HG03159 (cell line): ENCODE measurements at regions not wholly inside any gene's neighbourhood (a gene's known extent, or its start where the extent isn't known, plus 50 kb on each side); places are given as distances from the start of the nearest gene placed in this dataset.
"Not testable (repeated sequence)": the region's sequence is repeated elsewhere in the genome, so short reads cannot be mapped to it uniquely, and the experiment has no call there.

ENCODE experiments used
- ATAC-seq: cut with Tn5 transposase; IDR thresholded peaks from one replicate; pipeline ENCODE4 v1.9.1; 2021; ENCODE audit warnings: mild to moderate bottlenecking, moderate library complexity; ENCODE audit not compliant: unreplicated experiment

GRCh38 chr5:89320421-89321277 lies 437.7 kb upstream of the MEF2C start:
- ATAC-seq, result no peak

DNA sequence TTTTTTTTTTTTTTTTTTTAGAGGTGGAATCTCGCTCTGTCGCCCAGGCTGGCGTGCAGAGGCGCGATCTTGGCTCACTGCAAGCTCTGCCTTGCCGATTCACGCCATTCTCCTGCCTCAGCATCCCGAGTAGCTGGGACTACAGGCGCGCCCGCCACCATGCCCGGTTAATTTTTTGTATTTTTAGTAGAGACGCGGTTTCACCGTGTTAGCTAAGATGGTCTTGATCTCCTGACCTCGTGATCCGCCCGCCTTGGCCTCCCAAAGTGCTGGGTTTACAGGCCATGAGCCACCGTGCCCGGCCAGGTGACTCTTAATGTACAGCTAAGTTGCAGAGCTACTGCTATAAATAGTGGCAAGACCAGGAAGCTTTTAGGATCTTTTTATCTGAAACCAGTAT lies 434.9 kb upstream of the MEF2C start:
- ATAC-seq, result not testable (repeated sequence)

DNA sequence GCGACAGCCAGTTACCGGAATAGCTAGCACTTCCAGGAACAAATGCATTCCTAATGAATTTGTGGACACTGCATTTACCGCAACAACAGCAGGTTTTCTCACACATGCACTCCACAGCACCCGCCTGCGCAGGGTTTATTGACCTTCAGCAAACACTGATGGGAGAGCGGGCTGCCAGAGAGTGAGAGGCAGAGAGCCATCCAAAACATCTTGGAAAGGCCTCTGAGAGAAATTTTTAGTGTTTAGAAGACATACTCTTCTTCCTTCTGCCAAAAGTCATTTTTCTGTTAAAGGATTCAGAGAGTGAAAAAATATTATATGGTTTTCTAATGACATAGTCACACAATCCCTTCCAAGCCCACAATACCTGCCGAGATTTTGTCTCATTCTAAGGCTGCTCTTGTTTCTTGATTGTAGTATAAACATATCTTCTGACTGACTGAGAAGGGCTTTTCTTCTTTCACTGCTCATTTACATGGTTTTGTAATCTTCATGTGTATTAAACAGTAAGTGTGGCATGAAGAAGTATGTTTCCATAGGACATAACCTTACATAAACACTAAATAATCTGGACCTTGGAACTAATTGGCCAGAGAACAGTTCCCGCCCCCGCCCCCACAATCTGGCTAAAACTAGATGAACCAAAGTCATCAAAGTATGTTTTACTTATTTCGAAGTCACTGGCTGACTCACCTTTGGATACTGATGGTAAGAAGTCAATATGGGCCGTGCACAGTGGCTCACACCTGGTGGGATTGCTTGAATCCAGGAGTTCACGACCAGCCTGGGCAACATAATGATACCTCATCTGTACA lies 432.5 kb upstream of the MEF2C start:
- ATAC-seq, result no peak

- peak; percentile 97 for ATAC-seq
Measured at GRCh38 chr5:89313804-89314588, 431.0 kb upstream of the MEF2C start.

GRCh38 chr5:89313044-89313443 lies 430.1 kb upstream of the MEF2C start:
- no peak for ATAC-seq

- ATAC-seq, result no peak
Measured at GRCh38 chr5:89309268-89309667, 426.3 kb upstream of the MEF2C start.

GRCh38 chr5:89308606-89309040 lies 425.6 kb upstream of the MEF2C start:
- peak; percentile 88 for ATAC-seq

GRCh38 chr5:89307972-89308371 lies 425.0 kb upstream of the MEF2C start:
- no peak for ATAC-seq

- ATAC-seq, result not testable (repeated sequence)
Measured at GRCh38 chr5:89307141-89307540, 424.2 kb upstream of the MEF2C start.

DNA sequence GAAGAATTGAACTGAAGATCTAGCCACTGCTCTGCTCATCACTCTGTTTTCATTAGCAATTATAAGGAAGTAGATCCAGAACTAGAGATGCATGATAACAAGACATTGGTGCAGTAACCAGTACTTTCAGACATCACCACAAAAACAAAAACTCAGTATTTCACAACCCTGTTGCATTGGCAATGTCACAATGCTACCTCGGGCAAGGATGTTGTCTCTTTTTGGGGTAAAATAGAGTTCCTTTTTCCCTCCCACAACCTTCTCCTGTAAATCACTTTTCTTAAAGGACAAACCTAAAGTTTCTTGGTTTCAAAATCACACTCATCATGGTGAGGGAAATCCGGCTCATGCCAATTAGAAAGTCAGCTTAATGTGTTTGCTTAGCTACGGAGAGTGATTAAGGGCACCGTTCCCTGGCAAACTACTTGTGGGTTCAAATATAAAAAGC lies 420.1 kb upstream of the MEF2C start:
- peak; percentile 58 for ATAC-seq

- no peak for ATAC-seq
Measured at GRCh38 chr5:89302102-89302891, 419.3 kb upstream of the MEF2C start.

DNA sequence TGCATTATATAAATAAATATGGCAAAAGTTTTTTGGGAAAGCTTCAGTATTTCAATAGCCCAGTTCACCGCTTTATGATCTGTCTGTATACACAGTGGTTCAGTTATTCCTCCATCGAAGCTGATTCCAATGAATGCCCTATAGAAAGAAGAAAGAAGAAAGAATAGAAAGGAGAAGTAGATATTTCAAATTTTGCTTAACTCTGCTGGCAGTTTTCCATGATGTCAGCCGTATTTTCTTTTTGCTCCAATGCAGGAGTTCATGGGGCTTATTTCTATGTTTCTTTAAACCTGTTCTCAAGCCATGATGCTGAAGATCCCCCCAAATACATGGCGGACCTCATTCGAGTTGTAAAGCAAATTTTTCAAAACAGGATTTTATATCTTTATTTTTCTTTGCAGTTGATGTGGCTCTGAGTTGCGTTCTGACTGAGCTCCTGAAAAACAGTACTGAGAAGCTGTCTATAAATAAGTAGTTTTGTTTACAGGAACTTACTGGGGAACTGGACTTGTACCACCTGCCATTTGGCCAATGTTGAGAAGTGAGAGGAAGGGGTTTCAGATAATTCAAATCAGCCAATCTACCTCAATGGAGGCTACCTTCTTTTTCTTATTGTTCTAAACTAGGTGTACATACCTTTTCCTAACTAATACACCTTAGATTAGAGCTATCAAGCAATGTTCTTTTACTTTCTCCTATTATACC lies 418.5 kb upstream of the MEF2C start:
- ATAC-seq, result peak; percentile 70

DNA sequence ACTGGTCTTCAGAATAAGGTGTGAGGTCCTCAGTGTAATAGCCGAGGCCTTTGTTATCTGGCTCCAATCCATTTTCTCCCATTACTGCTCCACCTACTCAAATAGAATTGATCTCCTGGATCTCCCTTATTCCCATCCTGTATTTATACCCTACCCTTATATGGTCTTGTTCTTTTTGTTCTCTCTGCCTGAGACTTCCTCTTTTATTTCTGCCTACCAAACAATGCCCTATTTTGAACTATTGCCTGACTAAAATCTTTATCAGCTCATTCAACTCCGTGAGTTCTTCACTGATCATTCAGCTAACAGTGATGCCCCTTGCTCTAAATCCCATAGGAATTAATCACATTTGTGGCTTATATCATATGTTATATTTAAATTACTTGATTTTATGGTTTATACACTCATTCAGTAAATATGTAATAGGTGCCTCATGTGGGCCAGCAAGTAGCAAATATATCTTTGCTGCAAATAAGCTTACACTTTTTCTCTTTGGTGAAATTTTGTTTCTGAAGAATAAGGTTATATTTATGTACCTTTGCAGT lies 417.5 kb upstream of the MEF2C start:
- ATAC-seq, result no peak

DNA sequence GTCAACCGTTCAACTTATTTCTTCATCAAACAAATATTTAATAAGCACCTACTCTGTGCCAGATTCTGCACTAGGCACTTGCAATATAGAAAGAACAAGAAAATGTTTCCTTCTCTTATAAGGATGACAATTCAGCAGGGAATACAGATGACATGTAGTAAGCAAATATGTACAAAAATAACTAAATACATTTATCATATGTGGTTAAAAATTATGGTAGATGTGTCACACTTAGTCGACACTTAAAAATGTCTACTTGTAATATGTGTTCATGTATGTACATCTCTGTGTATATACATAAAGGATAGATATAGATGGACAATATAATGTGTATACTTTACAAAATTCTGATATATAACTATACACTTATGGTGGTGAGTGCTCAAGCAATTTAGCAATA lies 417.0 kb upstream of the MEF2C start:
- no peak for ATAC-seq

DNA sequence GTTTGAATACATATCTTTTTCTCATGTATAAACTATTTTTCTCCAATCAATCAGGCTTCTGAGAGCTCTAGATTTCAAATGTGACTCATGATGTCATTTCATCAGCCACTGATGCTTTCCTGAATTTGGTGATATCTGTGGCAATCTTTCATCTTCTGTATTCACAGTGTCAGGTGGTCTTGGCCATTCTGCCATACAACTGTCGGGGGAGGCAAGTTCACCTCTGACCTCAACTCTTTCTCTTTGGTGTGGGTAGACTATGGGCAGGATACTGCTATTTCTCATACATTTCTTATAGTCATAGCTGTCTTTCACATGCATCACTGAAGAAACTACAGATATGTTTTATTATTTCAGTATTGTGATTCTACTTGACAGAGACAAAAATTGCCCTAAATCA lies 414.1 kb upstream of the MEF2C start:
- no peak for ATAC-seq

DNA sequence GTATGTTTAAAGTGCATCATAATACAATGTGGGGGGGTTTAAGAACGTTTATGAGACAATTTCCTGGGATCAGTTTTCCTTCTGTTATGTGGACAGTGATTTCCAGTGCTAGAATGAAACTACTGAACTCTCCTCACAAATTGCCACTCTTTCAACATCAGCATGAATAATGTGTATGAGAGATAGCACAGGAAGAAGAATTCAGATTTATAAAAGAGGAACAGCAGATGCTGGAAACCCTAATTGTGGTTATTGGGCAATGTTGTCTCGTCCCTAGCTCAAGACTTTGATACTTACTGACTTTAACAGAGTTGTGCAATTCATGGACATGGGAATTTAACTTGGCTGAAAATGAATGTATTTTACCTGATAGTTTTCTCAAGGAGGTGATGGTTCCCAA lies 410.8 kb upstream of the MEF2C start:
- ATAC-seq, result no peak

DNA sequence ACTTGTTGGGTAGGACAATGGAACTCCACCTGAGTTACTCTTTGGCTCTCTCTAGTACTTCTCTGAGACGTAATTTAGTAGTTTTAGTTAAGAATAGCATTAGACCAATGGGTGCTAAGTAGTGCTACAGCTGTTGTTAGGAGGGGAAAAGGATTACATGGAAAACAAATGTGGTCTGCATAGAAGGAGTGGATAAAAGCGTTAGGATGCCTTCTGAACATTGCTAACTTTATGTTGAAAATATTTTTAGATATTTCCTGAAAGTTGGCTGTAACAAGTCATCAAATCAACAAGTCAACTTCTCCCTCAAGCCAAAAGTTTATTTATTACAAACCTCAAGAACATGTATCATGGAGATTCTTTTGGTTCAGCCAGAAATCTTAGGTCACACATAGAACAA lies 409.5 kb upstream of the MEF2C start:
- ATAC-seq, result no peak

- ATAC-seq, result no peak
Measured at GRCh38 chr5:89289604-89290003, 406.6 kb upstream of the MEF2C start.

DNA sequence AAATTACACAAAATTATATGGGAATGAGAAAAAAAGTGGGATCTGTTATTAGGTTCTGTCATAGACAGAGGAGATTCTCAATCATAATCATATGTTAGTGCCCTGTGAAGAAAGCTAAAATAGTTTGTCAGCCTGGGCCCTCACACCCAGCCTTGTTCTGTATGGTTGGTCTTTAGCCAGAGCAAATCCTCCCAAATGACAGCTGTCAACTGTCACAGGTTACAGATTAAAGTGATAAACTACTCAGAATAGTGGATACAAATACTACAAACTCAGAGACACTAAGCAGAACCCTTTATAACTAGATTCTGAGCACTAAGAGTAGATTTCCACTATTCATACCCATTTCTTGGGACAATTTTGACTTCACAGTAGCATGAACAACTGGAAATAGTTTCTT lies 405.0 kb upstream of the MEF2C start:
- ATAC-seq, result no peak
